Panc1 (cell line): ENCODE measurements at regions not wholly inside any gene's neighbourhood (a gene's known extent, or its start where the extent isn't known, plus 50 kb on each side); places are given as distances from the start of the nearest gene placed in this dataset.

Experiments
- ATAC-seq: fragments of 200-7000 bp; cut with Tn5 transposase; 2 replicates; pipeline ENCODE4 v1.9.1; 2020; ENCODE audit warnings: mild to moderate bottlenecking, moderate library complexity
- BruUV-seq: library from RNA; stranded (reverse); fragments of 400-500 nt; replicated peaks from 2 replicates; lab custom pipeline; 2021; lab: Mats Ljungman, UMichigan
- CTCF ChIA-PET: fragments of 300-600 bp; sonication (Branson Sonifier 250); formaldehyde crosslinking; loops from one replicate; lab custom pipeline; 2022; ENCODE audit warnings: antibody characterized with exemption; lab: Charles Lee
- POLR2A ChIA-PET: fragments of 300-600 bp; sonication (Branson Sonifier 250); formaldehyde crosslinking; loops from one replicate; lab custom pipeline; 2022; ENCODE audit warnings: antibody characterized with exemption; lab: Charles Lee
- DNase-seq: peaks from one replicate; pipeline ENCODE4 v3.0.0-alpha.2; 2010; ENCODE audit warnings: low read depth, low spot score
- H3K27ac ChIP-seq: 2 replicates; pipeline ENCODE4 v1.5.1; 2011; ENCODE audit warnings: mild to moderate bottlenecking, low read length, inconsistent platforms
- H3K27me3 ChIP-seq: fragments of 200-500 bp; sonication (Bioruptor generic); 2 replicates; pipeline ENCODE4 v1.6.0; 2014; ENCODE audit warnings: low read length, inconsistent platforms; ENCODE audit not compliant: control insufficient read depth, insufficient read depth
- H3K36me3 ChIP-seq: fragments of 200-500 bp; sonication (Bioruptor generic); 2 replicates; pipeline ENCODE4 v1.5.1; 2014; ENCODE audit warnings: inconsistent platforms, mild to moderate bottlenecking, low read length, moderate library complexity; ENCODE audit not compliant: control insufficient read depth, insufficient read depth
- H3K4me1 ChIP-seq: 2 replicates; pipeline ENCODE4 v1.5.1; 2011; ENCODE audit warnings: inconsistent platforms, mild to moderate bottlenecking, low read length, moderate library complexity; ENCODE audit not compliant: control insufficient read depth, insufficient read depth
- H3K4me3 ChIP-seq, 2 experiments: 2 replicates each; pipeline ENCODE4 v1.5.1; 2011 to 2012; ENCODE audit warnings: low read depth in 2 of 2, low read length in 2 of 2, mild to moderate bottlenecking in 2 of 2, inconsistent platforms in 1 of 2, moderate library complexity in 1 of 2
- H3K9me3 ChIP-seq: fragments of 200-500 bp; sonication (Bioruptor generic); 2 replicates; pipeline ENCODE4 v1.5.1; 2014; ENCODE audit warnings: low read depth, mild to moderate bottlenecking, inconsistent platforms, low read length, moderate library complexity; ENCODE audit not compliant: control insufficient read depth, insufficient read depth
- POLR2AphosphoS5 ChIP-seq: IDR thresholded peaks from 2 replicates; pipeline ENCODE4 v1.6.1; 2012; ENCODE audit warnings: mild to moderate bottlenecking, low read depth, low read length, moderate library complexity
- SIN3A ChIP-seq: IDR thresholded peaks from 2 replicates; pipeline ENCODE4 v1.6.1; 2012; ENCODE audit warnings: low read depth, mild to moderate bottlenecking, low read length, moderate library complexity, borderline replicate concordance; ENCODE audit not compliant: insufficient read depth
- TCF7L2 ChIP-seq: IDR thresholded peaks from 2 replicates; pipeline ENCODE4 v1.6.1; 2011; ENCODE audit warnings: mild to moderate bottlenecking, low read depth, low read length, inconsistent platforms
- in situ Hi-C: cut with HindIII; loops from 2 replicates; pipeline ENCODE4 v1.10.0; 2016; ENCODE audit warnings: low sequenced_read_pairs, low pct_unique_long_range_greater_than_20kb
- intact Hi-C: fragments of 100-400 bp; cut with micrococcal nuclease; formaldehyde crosslinking; loops from one replicate; pipeline ENCODE4 v1.10.0; 2022; ENCODE audit not compliant: unreplicated experiment
- TF ChIP-seq, protein P1 (sequence below), 2 experiments: IDR thresholded peaks; 2 replicates each; pipeline ENCODE4 v1.6.1; 2011 to 2012; ENCODE audit warnings: low read depth in 2 of 2, control low read depth in 1 of 2, low read length in 1 of 2, mild to moderate bottlenecking in 1 of 2, moderate library complexity in 1 of 2; ENCODE audit not compliant: insufficient read depth in 1 of 2
- TF ChIP-seq, protein P2 (sequence below): fragments of 450-650 bp; IDR thresholded peaks from 2 replicates; pipeline ENCODE4 v1.5.1; 2017; ENCODE audit warnings: mild to moderate bottlenecking

DNA sequence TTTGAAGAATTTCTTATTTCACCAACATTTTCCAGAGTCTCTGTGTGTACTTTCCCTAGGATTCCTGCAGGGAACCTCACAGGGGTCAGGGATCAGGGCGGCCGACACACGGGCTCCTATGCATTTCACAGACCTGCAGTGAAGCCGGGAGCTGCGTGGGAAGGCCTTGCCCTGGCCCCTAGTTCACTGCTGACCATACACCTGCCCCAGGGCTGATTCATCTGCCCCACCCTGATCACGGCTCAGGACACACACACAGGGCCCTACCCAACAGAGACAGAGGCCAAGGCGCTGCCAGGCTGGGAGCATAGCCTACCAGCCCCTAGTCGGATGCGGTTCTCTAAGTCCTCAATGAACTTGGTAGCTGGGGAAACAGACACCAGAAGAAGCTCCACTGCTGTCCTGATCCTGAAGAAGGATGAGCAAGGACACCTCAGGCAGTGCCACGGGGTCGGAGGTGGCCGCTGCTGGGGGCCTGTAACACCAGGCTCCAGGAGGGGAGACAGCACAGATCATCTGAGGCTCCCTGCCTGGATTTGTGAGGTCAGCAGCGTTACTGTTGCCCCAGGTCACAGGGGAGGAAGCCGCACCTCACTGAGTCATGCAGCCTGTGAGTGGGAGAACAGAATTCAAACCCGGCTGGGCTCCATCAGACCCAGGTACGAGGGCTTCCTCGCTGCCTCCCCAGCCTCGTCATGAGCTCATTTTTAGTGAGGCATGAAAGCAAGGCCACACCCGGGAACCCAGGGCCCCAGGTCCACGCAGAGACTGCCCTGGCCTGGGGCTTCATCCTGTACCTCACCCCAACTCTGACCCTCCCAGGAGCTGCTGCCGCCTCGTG lies 278.8 kb upstream of the PPP2R2D start:
- ATAC-seq, result peak; percentile 28; the same call in 1 of the 2 replicates
- TF ChIP-seq, protein P1, sequence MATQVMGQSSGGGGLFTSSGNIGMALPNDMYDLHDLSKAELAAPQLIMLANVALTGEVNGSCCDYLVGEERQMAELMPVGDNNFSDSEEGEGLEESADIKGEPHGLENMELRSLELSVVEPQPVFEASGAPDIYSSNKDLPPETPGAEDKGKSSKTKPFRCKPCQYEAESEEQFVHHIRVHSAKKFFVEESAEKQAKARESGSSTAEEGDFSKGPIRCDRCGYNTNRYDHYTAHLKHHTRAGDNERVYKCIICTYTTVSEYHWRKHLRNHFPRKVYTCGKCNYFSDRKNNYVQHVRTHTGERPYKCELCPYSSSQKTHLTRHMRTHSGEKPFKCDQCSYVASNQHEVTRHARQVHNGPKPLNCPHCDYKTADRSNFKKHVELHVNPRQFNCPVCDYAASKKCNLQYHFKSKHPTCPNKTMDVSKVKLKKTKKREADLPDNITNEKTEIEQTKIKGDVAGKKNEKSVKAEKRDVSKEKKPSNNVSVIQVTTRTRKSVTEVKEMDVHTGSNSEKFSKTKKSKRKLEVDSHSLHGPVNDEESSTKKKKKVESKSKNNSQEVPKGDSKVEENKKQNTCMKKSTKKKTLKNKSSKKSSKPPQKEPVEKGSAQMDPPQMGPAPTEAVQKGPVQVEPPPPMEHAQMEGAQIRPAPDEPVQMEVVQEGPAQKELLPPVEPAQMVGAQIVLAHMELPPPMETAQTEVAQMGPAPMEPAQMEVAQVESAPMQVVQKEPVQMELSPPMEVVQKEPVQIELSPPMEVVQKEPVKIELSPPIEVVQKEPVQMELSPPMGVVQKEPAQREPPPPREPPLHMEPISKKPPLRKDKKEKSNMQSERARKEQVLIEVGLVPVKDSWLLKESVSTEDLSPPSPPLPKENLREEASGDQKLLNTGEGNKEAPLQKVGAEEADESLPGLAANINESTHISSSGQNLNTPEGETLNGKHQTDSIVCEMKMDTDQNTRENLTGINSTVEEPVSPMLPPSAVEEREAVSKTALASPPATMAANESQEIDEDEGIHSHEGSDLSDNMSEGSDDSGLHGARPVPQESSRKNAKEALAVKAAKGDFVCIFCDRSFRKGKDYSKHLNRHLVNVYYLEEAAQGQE (IDR thresholded peaks at IDR 0.05; ENCODE audit: insufficient read depth in 1 of 2, low read depth in 2 of 2, low read length in 1 of 2), result no peak
- TF ChIP-seq, protein P2, sequence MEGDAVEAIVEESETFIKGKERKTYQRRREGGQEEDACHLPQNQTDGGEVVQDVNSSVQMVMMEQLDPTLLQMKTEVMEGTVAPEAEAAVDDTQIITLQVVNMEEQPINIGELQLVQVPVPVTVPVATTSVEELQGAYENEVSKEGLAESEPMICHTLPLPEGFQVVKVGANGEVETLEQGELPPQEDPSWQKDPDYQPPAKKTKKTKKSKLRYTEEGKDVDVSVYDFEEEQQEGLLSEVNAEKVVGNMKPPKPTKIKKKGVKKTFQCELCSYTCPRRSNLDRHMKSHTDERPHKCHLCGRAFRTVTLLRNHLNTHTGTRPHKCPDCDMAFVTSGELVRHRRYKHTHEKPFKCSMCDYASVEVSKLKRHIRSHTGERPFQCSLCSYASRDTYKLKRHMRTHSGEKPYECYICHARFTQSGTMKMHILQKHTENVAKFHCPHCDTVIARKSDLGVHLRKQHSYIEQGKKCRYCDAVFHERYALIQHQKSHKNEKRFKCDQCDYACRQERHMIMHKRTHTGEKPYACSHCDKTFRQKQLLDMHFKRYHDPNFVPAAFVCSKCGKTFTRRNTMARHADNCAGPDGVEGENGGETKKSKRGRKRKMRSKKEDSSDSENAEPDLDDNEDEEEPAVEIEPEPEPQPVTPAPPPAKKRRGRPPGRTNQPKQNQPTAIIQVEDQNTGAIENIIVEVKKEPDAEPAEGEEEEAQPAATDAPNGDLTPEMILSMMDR, result no peak
- TF ChIP-seq POLR2AphosphoS5 (no peak), TCF7L2 (no peak), SIN3A (no peak)
- DNase-seq, result no peak
- CTCF ChIA-PET, result no interaction called here
- Histone ChIP-seq H3K27me3 (no peaks in the 10 kb centered on the region), H3K9me3 (no peaks in the 10 kb centered on the region), H3K4me3 (no peak overlapping the region), H3K4me1 (no peaks in the 10 kb centered on the region), H3K36me3 (no peaks in the 10 kb centered on the region), H3K27ac (no peak overlapping the region)
- intact Hi-C loops (no loop called here), in situ Hi-C loops (no loop called here)
- POLR2A ChIA-PET, result no interaction called here
- no TSS peak for BruUV-seq

DNA sequence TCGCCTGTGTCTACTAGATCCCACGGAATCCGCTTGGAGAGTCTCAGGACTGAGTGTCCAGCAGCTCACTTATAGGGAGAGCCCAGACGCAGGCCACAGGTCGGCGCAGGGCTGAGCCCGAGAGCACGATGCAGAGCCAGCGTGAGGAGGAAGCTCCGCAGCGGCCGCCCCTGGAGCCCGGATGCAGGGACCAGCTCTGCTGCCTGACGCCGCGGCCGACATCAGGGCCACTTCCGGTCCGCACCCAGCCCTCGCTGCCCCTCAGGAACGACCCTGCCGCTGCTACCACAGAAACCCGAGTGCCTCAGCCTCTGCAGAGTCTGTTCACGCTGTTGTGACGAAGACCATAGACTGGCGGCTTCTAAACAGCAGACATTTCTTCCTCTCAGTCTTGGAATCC lies 275.8 kb upstream of the PPP2R2D start:
- Histone ChIP-seq H3K9me3 (no peaks in the 10 kb centered on the region), H3K4me3 (no peak overlapping the region), H3K36me3 (no peaks in the 10 kb centered on the region), H3K27me3 (no peaks in the 10 kb centered on the region), H3K4me1 (no peaks in the 10 kb centered on the region), H3K27ac (no peak overlapping the region)
- TF ChIP-seq POLR2AphosphoS5 (no peak), SIN3A (no peak), TCF7L2 (no peak)
- TF ChIP-seq, protein P2, result no peak
- TF ChIP-seq, protein P1 (IDR thresholded peaks at IDR 0.05; ENCODE audit: insufficient read depth in 1 of 2, low read depth in 2 of 2, low read length in 1 of 2), result no peak
- intact Hi-C loops, result no loop called here
- in situ Hi-C loops, result no loop called here
- ChIA-PET CTCF (interaction anchor here (0.6 kb wide), 1 partner anchor 263 kb away, joined by 3 read pairs; no protein-coding TSS in a partner anchor), POLR2A (no interaction called here)
- DNase-seq (no peak), ATAC-seq (peak; percentile 49; the same call in 1 of the 2 replicates)
- no TSS peak for BruUV-seq
